GM12878 (cell line): ENCODE measurements at regions not wholly inside any gene's neighbourhood (a gene's known extent, or its start where the extent isn't known, plus 50 kb on each side); places are given as distances from the start of the nearest gene placed in this dataset.

ENCODE experiments used
- ATAC-seq: fragments of 200-7000 bp; cut with Tn5 transposase; 3 replicates; pipeline ENCODE4 v1.9.1; 2020; ENCODE audit warnings: mild to moderate bottlenecking, moderate library complexity
- BruUV-seq: library from RNA; stranded (reverse); fragments of 400-500 nt; replicated peaks from 2 replicates; lab custom pipeline; 2021; lab: Mats Ljungman, UMichigan
- CTCF ChIA-PET: fragments of 300-600 bp; sonication (Branson Sonifier 250); formaldehyde crosslinking; extraction: SDS; loops from one replicate; lab custom pipeline; 2021; ENCODE audit warnings: inconsistent platforms; lab: Yijun Ruan, JAX
- POLR2A ChIA-PET: fragments of 350-600 bp; formaldehyde crosslinking; extraction: SDS; loops from one replicate; lab custom pipeline; 2021; ENCODE audit warnings: inconsistent platforms; lab: Charles Lee
- RAD21 ChIA-PET: fragments of 300-600 bp; sonication (Branson Sonifier 250); formaldehyde crosslinking; loops from one replicate; lab custom pipeline; 2023; ENCODE audit warnings: antibody characterized with exemption; ENCODE audit not compliant: unreplicated experiment; lab: Charles Lee
- SMC1A ChIA-PET: fragments of 300-600 bp; sonication (Branson Sonifier 250); formaldehyde crosslinking; loops from one replicate; lab custom pipeline; 2023; ENCODE audit not compliant: unreplicated experiment, uncharacterized antibody; lab: Charles Lee
- DNase-seq: peaks from one replicate; pipeline ENCODE4 v3.0.0-alpha.2; 2011; ENCODE audit warnings: low read depth, low spot score
- FAIRE-seq: peaks from 3 replicates; lab custom pipeline; 2011; peaks lifted over from hg19 to GRCh38; lab: Jason Lieb, UNC
- H2AFZ ChIP-seq: 2 replicates; pipeline ENCODE4 v1.6.0; 2011; ENCODE audit warnings: low read depth, low read length, control low read depth; ENCODE audit not compliant: control insufficient read depth
- H3K27ac ChIP-seq: 2 replicates; pipeline ENCODE4 v1.5.1; 2011; ENCODE audit warnings: control low read depth; ENCODE audit not compliant: control insufficient read depth, insufficient read depth
- H3K27me3 ChIP-seq, 2 experiments: replicated peaks in 1 of 2; 2 replicates each; pipeline versions ENCODE4 v1.6.0 to v1.6.1; 2011; ENCODE audit warnings: low read length in 1 of 2; ENCODE audit not compliant: control insufficient read depth in 2 of 2, insufficient read depth in 2 of 2
- H3K36me3 ChIP-seq, 2 experiments: 2 replicates each; pipeline ENCODE4 v1.5.1; 2011; ENCODE audit warnings: low read length in 1 of 2; ENCODE audit not compliant: control insufficient read depth in 2 of 2, insufficient read depth in 2 of 2
- H3K4me1 ChIP-seq: 2 replicates; pipeline ENCODE4 v1.6.1; 2011; ENCODE audit warnings: mild to moderate bottlenecking, low read length, moderate library complexity, mixed read lengths; ENCODE audit not compliant: control insufficient read depth, insufficient read depth
- H3K4me2 ChIP-seq: 2 replicates; pipeline ENCODE4 v1.6.0; 2011; ENCODE audit warnings: control low read depth; ENCODE audit not compliant: control insufficient read depth, insufficient read depth
- H3K4me3 ChIP-seq: fragments of 200-600 bp; sonication (generic); 2 replicates; pipeline ENCODE4 v1.5.1; 2016
- H3K79me2 ChIP-seq: 2 replicates; pipeline ENCODE4 v1.6.0; 2011; ENCODE audit warnings: low read length; ENCODE audit not compliant: control insufficient read depth, insufficient read depth
- H3K9ac ChIP-seq: 2 replicates; pipeline ENCODE4 v1.8.0; 2011; ENCODE audit warnings: low read length, control low read depth, mixed read lengths; ENCODE audit not compliant: control insufficient read depth, insufficient read depth
- H3K9me3 ChIP-seq: replicated peaks from 3 replicates; pipeline ENCODE4 v1.5.1; 2011; ENCODE audit warnings: mild to moderate bottlenecking, low read length; ENCODE audit not compliant: control insufficient read depth, insufficient read depth
- H4K20me1 ChIP-seq: 2 replicates; pipeline ENCODE4 v1.6.0; 2011; ENCODE audit not compliant: control insufficient read depth, insufficient read depth
- ASH2L ChIP-seq: fragments of 300-600, 200-600 bp; sonication (generic); IDR thresholded peaks from 2 replicates; pipeline ENCODE4 v1.6.1; 2017; ENCODE audit warnings: low read depth, mild to moderate bottlenecking, borderline replicate concordance
- BCL3 ChIP-seq: IDR thresholded peaks from 2 replicates; pipeline ENCODE4 v1.6.1; 2011; ENCODE audit warnings: borderline replicate concordance, low read depth, mild to moderate bottlenecking, moderate library complexity, low read length; ENCODE audit not compliant: insufficient read depth, poor library complexity, severe bottlenecking
- CHD4 ChIP-seq: fragments of 200-600 bp; sonication (generic); IDR thresholded peaks from 2 replicates; pipeline ENCODE4 v1.6.1; 2016; ENCODE audit warnings: mild to moderate bottlenecking
- FOS ChIP-seq: IDR thresholded peaks from 3 replicates; pipeline ENCODE4 v1.6.1; 2011; ENCODE audit warnings: borderline replicate concordance; ENCODE audit not compliant: insufficient read length; ENCODE audit errors: extremely low read depth
- GATAD2B ChIP-seq: fragments of 450-650 bp; conservative IDR thresholded peaks from 2 replicates; pipeline ENCODE4 v1.6.1; 2017; ENCODE audit warnings: low read depth, mild to moderate bottlenecking, moderate library complexity
- JUNB ChIP-seq: IDR thresholded peaks from 2 replicates; pipeline ENCODE4 v1.6.1; 2016; ENCODE audit warnings: antibody characterized with exemption, mild to moderate bottlenecking
- NRF1 ChIP-seq: conservative IDR thresholded peaks from 2 replicates; pipeline ENCODE4 v1.6.1; 2011; ENCODE audit warnings: mild to moderate bottlenecking, low read depth, low read length, improper control_type of control experiment
- PBX3 ChIP-seq: IDR thresholded peaks from 2 replicates; pipeline ENCODE4 v1.6.1; 2011; ENCODE audit warnings: mild to moderate bottlenecking, low read depth, low read length, moderate library complexity; ENCODE audit not compliant: insufficient replicate concordance
- POLR2AphosphoS5 ChIP-seq: IDR thresholded peaks from 2 replicates; pipeline ENCODE4 v1.6.1; 2011; ENCODE audit warnings: mild to moderate bottlenecking, low read length, inconsistent platforms
- SP1 ChIP-seq: IDR thresholded peaks from one replicate; pipeline ENCODE4 v1.6.1; 2011; ENCODE audit warnings: low read depth, low read length
- SUZ12 ChIP-seq: fragments of 200-600 bp; sonication (generic); IDR thresholded peaks from one replicate; pipeline ENCODE4 v1.6.1; 2018; ENCODE audit warnings: antibody characterized with exemption, mild to moderate bottlenecking; ENCODE audit not compliant: unreplicated experiment
- ZNF24 ChIP-seq: fragments of 450-650 bp; IDR thresholded peaks from 2 replicates; pipeline ENCODE4 v1.6.1; 2017; ENCODE audit warnings: antibody characterized with exemption, mild to moderate bottlenecking
- whole genome bisulfite sequencing: methylation state at CpG from one replicate; pipeline ENCODE4 v1.1.6; 2016; ENCODE audit warnings: low lambda C conversion rate; ENCODE audit not compliant: insufficient replicate concordance, insufficient coverage; ENCODE audit errors: missing lambda C conversion rate; 5-methylcytosine and 5-hydroxymethylcytosine counted together
- in situ Hi-C: fragments of 300-500 bp; cut with MboI; formaldehyde crosslinking; loops from 9 replicates; pipeline ENCODE4 v1.14.3; 2018; ENCODE audit warnings: mixed read lengths
- intact Hi-C: fragments of 100-400 bp; cut with micrococcal nuclease; formaldehyde crosslinking; loops from one replicate; pipeline ENCODE4 v1.14.2; 2022; ENCODE audit not compliant: unreplicated experiment
- TF ChIP-seq, protein P1 (sequence below): fragments of 450-650 bp; IDR thresholded peaks from 2 replicates; pipeline ENCODE4 v1.6.1; 2017; ENCODE audit warnings: borderline replicate concordance
- TF ChIP-seq, protein P2 (sequence below): fragments of 450-650 bp; IDR thresholded peaks from 2 replicates; pipeline ENCODE4 v1.6.1; 2017; ENCODE audit warnings: mild to moderate bottlenecking
- TF ChIP-seq, protein P3 (sequence below): fragments of 150-350 bp; IDR thresholded peaks from 2 replicates; pipeline ENCODE4 v1.6.1; 2016; ENCODE audit warnings: low read depth, low read length

GRCh38 chr7:42763137-42763551, 148.7 kb downstream of the C7orf25 start (continued):
- TF ChIP-seq, protein P1, sequence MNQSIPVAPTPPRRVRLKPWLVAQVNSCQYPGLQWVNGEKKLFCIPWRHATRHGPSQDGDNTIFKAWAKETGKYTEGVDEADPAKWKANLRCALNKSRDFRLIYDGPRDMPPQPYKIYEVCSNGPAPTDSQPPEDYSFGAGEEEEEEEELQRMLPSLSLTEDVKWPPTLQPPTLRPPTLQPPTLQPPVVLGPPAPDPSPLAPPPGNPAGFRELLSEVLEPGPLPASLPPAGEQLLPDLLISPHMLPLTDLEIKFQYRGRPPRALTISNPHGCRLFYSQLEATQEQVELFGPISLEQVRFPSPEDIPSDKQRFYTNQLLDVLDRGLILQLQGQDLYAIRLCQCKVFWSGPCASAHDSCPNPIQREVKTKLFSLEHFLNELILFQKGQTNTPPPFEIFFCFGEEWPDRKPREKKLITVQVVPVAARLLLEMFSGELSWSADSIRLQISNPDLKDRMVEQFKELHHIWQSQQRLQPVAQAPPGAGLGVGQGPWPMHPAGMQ: no peak
- no peak for TF ChIP-seq GATAD2B
- no peak for TF ChIP-seq SP1
- TF ChIP-seq, protein P2, sequence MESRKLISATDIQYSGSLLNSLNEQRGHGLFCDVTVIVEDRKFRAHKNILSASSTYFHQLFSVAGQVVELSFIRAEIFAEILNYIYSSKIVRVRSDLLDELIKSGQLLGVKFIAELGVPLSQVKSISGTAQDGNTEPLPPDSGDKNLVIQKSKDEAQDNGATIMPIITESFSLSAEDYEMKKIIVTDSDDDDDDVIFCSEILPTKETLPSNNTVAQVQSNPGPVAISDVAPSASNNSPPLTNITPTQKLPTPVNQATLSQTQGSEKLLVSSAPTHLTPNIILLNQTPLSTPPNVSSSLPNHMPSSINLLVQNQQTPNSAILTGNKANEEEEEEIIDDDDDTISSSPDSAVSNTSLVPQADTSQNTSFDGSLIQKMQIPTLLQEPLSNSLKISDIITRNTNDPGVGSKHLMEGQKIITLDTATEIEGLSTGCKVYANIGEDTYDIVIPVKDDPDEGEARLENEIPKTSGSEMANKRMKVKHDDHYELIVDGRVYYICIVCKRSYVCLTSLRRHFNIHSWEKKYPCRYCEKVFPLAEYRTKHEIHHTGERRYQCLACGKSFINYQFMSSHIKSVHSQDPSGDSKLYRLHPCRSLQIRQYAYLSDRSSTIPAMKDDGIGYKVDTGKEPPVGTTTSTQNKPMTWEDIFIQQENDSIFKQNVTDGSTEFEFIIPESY: no peak
- no peak for TF ChIP-seq PBX3

DNA sequence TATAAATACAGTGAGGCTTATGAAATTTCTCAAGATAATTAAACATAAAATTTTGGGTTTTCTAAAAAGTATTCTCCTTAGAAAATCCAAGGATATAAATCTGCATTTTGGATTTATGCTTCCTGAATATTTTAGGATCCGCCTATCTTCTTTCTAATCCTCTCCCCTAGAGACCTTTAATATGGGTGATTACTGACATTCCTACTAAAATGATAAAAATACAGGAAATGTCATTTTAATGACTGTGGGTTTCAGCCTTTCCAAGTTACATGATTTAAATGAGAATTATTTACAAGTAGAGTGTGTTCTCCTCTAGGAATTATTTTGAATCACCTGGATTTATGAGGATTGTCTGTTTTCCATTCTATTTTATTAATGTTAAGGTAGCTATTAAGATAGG, 150.4 kb downstream of the C7orf25 start:
- BruUV-seq: no TSS peak
- H3K27ac ChIP-seq: no peak overlapping the region
- no peaks in the 10 kb centered on the region for H3K27me3 ChIP-seq
- no peak overlapping the region for H3K9ac ChIP-seq
- in situ Hi-C loops (no loop called here), intact Hi-C loops (no loop called here)
- H3K79me2 ChIP-seq: no peaks in the 10 kb centered on the region
- 38% methylated on average over 1 of the region's 1 CpG for WGBS
- ChIA-PET RAD21 (no interaction called here), POLR2A (no interaction called here), SMC1A (no interaction called here), CTCF (interaction anchor here (0.6 kb wide), 1 partner anchor 101 kb away, joined by 3 read pairs; no protein-coding TSS in a partner anchor)
- no peaks in the 10 kb centered on the region for H3K36me3 ChIP-seq
- no peaks in the 10 kb centered on the region for H3K9me3 ChIP-seq
- ATAC-seq: no peak
- FAIRE-seq: no peak
- H3K4me3 ChIP-seq: no peak overlapping the region
- H3K4me1 ChIP-seq: no peaks in the 10 kb centered on the region
- H4K20me1 ChIP-seq: no peaks in the 10 kb centered on the region
- no peak overlapping the region for H2AFZ ChIP-seq
- H3K4me2 ChIP-seq: no peak overlapping the region
- no peak for DNase-seq
- no peak for TF ChIP-seq POLR2AphosphoS5
- no peak for TF ChIP-seq SUZ12
- no peak for TF ChIP-seq BCL3
- no peak for TF ChIP-seq ASH2L
- no peak for TF ChIP-seq ZNF24
- TF ChIP-seq, protein P3, sequence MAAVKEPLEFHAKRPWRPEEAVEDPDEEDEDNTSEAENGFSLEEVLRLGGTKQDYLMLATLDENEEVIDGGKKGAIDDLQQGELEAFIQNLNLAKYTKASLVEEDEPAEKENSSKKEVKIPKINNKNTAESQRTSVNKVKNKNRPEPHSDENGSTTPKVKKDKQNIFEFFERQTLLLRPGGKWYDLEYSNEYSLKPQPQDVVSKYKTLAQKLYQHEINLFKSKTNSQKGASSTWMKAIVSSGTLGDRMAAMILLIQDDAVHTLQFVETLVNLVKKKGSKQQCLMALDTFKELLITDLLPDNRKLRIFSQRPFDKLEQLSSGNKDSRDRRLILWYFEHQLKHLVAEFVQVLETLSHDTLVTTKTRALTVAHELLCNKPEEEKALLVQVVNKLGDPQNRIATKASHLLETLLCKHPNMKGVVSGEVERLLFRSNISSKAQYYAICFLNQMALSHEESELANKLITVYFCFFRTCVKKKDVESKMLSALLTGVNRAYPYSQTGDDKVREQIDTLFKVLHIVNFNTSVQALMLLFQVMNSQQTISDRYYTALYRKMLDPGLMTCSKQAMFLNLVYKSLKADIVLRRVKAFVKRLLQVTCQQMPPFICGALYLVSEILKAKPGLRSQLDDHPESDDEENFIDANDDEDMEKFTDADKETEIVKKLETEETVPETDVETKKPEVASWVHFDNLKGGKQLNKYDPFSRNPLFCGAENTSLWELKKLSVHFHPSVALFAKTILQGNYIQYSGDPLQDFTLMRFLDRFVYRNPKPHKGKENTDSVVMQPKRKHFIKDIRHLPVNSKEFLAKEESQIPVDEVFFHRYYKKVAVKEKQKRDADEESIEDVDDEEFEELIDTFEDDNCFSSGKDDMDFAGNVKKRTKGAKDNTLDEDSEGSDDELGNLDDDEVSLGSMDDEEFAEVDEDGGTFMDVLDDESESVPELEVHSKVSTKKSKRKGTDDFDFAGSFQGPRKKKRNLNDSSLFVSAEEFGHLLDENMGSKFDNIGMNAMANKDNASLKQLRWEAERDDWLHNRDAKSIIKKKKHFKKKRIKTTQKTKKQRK: no peak
- TF ChIP-seq JUNB: no peak
- no peak for TF ChIP-seq FOS
- TF ChIP-seq NRF1: no peak
- no peak for TF ChIP-seq CHD4
